ENCODE measurements at regions not wholly inside any gene's neighbourhood (a gene's known extent, or its start where the extent isn't known, plus 50 kb on each side); places are given as distances from the start of the nearest gene placed in this dataset.
A peak's percentile ranks its signal among the peaks of the same experiment; 100 is the strongest.

- H3K4me1 ChIP-seq = no peaks in the 10 kb centered on the region
Observed at GRCh38 chr3:468172-468571, 271.6 kb downstream of the CHL1 start.

GRCh38 chr3:473033-473800 is 276.7 kb downstream of the CHL1 start:
- no peak for ATAC-seq
- Histone ChIP-seq H3K27me3 (no peaks in the 10 kb centered on the region), H3K4me3 (no peak overlapping the region), H3K9me3 (peaks cover 0 to 5% (median 0%) of the 10 kb centered on the region in 3 donors), H3K27ac (no peak overlapping the region), H3K4me1 (no peaks in the 10 kb centered on the region), H3K36me3 (no peaks in the 10 kb centered on the region)
- TF ChIP-seq POLR2A (IDR thresholded peaks at IDR 0.05) (no peak), EP300 (IDR thresholded peaks at IDR 0.05) (no peak), CTCF (IDR thresholded peaks at IDR 0.05) (no peak), POLR2AphosphoS5 (IDR thresholded peaks at IDR 0.05) (no peak)
- 55 to 61% methylated on average over 5 of the region's 5 CpGs for whole genome bisulfite sequencing, 2 donors (ENCODE audit: low coverage in 1 of 2)

More at GRCh38 chr3:468172-468571, 271.6 kb downstream of the CHL1 start:
- ATAC-seq = no peak
- Histone ChIP-seq H3K27me3 (no peaks in the 10 kb centered on the region), H3K27ac (no peak overlapping the region), H3K4me3 (no peak overlapping the region), H3K36me3 (no peaks in the 10 kb centered on the region), H3K9me3 (no peaks in the 10 kb centered on the region)
- TF ChIP-seq CTCF (IDR thresholded peaks at IDR 0.05) (peak in 1 of 4 experiments; percentile 27), EP300 (IDR thresholded peaks at IDR 0.05) (no peak)
- 23 to 28% methylated on average over 5 of the region's 5 CpGs for WGBS, 2 donors (ENCODE audit: low coverage in 1 of 2)

GRCh38 chr3:474828-475227 is 278.3 kb downstream of the CHL1 start:
- H3K9me3 ChIP-seq = peaks cover 0 to 14% (median 0%) of the 10 kb centered on the region in 3 donors
- TF ChIP-seq EP300 (IDR thresholded peaks at IDR 0.05) (no peak), POLR2AphosphoS5 (IDR thresholded peaks at IDR 0.05) (no peak), POLR2A (IDR thresholded peaks at IDR 0.05) (no peak), CTCF (IDR thresholded peaks at IDR 0.05) (no peak)
- 75 to 94% methylated on average over 1 of the region's 1 CpG for WGBS, 2 donors (ENCODE audit: low coverage in 1 of 2)
- no peaks in the 10 kb centered on the region for H3K4me1 ChIP-seq
- no peak overlapping the region for H3K27ac ChIP-seq
- no peaks in the 10 kb centered on the region for H3K27me3 ChIP-seq
- no peak overlapping the region for H3K4me3 ChIP-seq
- H3K36me3 ChIP-seq = no peaks in the 10 kb centered on the region
- no peak for ATAC-seq

- H3K4me3 ChIP-seq = no peak overlapping the region
- no peak overlapping the region for H3K27ac ChIP-seq
- no peak for ATAC-seq
- no peaks in the 10 kb centered on the region for H3K27me3 ChIP-seq
- no peak for TF ChIP-seq EP300 (IDR thresholded peaks at IDR 0.05)
- no peak for TF ChIP-seq POLR2AphosphoS5 (IDR thresholded peaks at IDR 0.05)
- no peak for TF ChIP-seq CTCF (IDR thresholded peaks at IDR 0.05)
- no peak for TF ChIP-seq POLR2A (IDR thresholded peaks at IDR 0.05)
- no peaks in the 10 kb centered on the region for H3K36me3 ChIP-seq
- peaks cover 0 to 14% (median 0%) of the 10 kb centered on the region in 3 donors for H3K9me3 ChIP-seq
- no peaks in the 10 kb centered on the region for H3K4me1 ChIP-seq
- 60 to 65% methylated on average over 1 of the region's 1 CpG for WGBS, 2 donors (ENCODE audit: low coverage in 1 of 2)
Observed at GRCh38 chr3:480070-480469, 283.5 kb downstream of the CHL1 start.

- Histone ChIP-seq H3K9me3 (peaks cover 0 to 14% (median 0%) of the 10 kb centered on the region in 3 donors), H3K27me3 (no peaks in the 10 kb centered on the region), H3K4me3 (no peak overlapping the region), H3K27ac (no peak overlapping the region), H3K4me1 (no peaks in the 10 kb centered on the region), H3K36me3 (no peaks in the 10 kb centered on the region)
- TF ChIP-seq CTCF (IDR thresholded peaks at IDR 0.05) = no peak
- no peak for TF ChIP-seq EP300 (IDR thresholded peaks at IDR 0.05)
- no peak for TF ChIP-seq POLR2A (IDR thresholded peaks at IDR 0.05)
- no peak for TF ChIP-seq POLR2AphosphoS5 (IDR thresholded peaks at IDR 0.05)
- ATAC-seq = no peak
- 27 to 47% methylated on average over 3 of the region's 3 CpGs for WGBS, 2 donors (ENCODE audit: low coverage in 1 of 2)
Observed at GRCh38 chr3:481111-481510, 284.5 kb downstream of the CHL1 start.

Data from gastroesophageal sphincter (tissue), 4 donors.